SKM-1 (cell line): ENCODE measurements at regions not wholly inside any gene's neighbourhood (a gene's known extent, or its start where the extent isn't known, plus 50 kb on each side); places are given as distances from the start of the nearest gene placed in this dataset.

ENCODE experiments used
- DNase-seq: peaks from one replicate; lab custom pipeline; 2025; ENCODE audit not compliant: unreplicated experiment; lab: John Stamatoyannopoulos, UW

GRCh38 chr2:18325118-18325517, 235.3 kb downstream of the RDH14 start:
- no peak for DNase-seq

GRCh38 chr2:18319987-18320386, 240.5 kb downstream of the RDH14 start:
- no peak for DNase-seq

DNA sequence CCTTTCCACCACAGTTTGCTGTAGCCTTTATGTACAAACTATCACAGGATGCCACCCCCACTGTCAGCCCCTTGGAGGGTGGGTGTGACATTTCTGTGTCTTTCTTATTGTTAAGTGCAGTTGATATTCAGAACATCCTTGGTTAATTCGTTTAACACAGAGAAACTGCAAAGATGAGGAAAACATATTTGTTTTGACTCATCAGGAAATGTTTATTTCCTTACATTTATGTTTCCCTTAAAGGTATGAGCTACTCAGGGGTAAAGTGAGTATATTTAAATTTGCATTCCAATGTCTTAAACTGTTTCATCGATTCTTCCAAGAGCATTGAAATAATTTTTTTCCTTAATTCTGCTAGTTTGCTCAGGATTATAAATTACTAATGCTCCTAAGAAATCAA, 243.4 kb downstream of the RDH14 start:
- DNase-seq: no peak

DNA sequence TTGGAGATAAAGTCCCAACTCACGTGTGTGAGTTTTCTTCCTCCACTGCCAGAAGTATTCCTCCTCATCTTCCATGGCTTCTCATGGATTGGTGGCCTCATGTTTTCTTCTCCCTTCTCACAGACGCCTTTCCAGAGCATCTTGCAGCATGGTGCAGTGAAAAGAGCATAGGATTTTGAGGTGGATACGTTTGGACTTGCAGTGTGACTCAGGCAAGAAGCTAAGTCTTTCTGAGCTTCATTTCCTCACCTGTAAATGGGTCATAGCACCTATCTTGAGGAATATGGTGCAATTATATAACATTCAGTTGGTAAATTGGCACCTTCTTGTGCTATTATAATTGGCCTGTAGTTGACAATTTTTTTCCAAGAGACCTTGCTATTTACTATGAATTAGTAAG, 247.6 kb downstream of the RDH14 start:
- no peak for DNase-seq

- DNase-seq: no peak
These were observed 248.8 kb downstream of the RDH14 start for GRCh38 chr2:18311420-18312195.

GRCh38 chr2:18309627-18310026, 250.8 kb downstream of the RDH14 start:
- DNase-seq: no peak

DNA sequence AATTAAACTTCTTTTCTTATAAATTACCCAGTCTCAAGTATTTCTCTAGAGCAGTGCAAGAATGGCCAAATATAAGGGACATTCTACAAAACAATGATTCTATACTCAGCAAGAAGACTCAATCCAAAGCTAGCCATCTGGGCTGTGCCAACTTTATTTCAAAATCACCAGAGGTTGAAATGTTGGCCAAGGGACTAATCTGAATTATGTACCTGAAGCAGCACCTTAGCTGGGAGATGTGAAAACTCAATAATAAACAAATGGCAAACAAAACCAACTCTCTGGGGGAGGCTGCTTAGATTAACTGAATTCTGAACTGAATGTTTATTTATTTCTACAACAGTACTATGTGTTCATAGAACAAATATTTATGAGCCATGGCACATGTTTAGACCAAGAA, 251.3 kb downstream of the RDH14 start:
- no peak for DNase-seq

GRCh38 chr2:18304849-18305248, 255.6 kb downstream of the RDH14 start:
- DNase-seq: no peak

DNA sequence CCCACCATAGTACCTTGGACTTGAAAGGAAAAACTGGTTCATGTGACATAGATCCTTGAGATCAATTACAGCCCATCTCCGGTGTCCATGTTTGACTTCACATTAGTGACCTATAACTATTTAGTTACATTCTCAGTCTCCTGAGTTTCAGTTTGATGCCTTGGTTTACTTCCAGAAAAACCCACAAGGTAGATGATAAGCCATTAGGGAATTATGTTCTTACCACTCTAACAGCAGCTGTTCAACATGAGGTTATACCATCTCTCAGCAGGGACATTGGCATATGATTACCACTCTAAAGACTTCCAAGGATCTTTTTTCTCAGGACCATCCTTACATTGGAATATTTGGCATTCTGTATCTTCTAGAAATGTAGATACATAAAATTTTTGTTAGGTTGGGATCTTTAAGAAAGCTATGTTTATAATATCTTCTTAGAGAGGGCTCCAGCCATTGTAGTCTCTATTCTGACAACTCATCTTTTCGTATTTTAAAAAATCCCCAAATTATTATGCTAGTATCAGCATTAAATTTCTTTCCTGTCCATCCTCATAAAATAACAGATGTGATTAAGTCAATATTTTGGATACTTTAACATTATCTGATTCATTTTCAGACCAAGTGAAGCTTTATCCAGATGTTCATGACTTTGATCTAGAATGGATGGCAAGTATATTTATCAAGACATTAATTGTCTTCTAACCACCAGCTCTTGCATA, 258.9 kb downstream of the RDH14 start:
- no peak for DNase-seq

GRCh38 chr2:18299423-18300212, 260.8 kb downstream of the RDH14 start:
- no peak for DNase-seq

DNA sequence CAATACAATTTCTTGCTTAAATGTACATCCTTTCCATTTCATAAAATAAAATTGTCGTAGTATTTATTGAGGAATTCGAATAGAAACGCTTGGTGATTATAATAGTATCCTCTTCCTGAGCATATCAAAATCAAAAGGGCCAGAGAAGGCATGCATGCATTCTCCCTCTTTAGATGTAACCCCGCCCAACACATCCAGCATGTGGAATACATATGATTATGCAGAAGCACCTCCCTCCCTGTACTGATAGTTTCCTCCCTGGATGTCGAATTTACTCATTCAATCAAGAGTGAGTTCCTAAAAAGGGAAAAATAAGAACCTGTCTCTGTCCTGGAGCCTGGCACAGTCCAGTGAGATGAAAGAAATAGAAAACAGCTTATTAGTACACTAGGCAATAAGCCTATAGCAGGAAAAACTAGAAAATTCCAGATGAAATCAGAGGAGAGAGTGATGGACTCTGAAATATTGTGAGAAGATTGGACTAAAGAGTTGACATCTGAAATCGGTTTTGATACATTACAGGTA, 262.9 kb downstream of the RDH14 start:
- no peak for DNase-seq

GRCh38 chr2:18290386-18290785, 270.1 kb downstream of the RDH14 start:
- DNase-seq: no peak

- DNase-seq: no peak
These were observed 273.6 kb downstream of the RDH14 start for GRCh38 chr2:18286897-18287296.

GRCh38 chr2:18284331-18284730, 276.1 kb downstream of the RDH14 start:
- DNase-seq: no peak

GRCh38 chr2:18282026-18282425, 278.4 kb downstream of the RDH14 start:
- no peak for DNase-seq

DNA sequence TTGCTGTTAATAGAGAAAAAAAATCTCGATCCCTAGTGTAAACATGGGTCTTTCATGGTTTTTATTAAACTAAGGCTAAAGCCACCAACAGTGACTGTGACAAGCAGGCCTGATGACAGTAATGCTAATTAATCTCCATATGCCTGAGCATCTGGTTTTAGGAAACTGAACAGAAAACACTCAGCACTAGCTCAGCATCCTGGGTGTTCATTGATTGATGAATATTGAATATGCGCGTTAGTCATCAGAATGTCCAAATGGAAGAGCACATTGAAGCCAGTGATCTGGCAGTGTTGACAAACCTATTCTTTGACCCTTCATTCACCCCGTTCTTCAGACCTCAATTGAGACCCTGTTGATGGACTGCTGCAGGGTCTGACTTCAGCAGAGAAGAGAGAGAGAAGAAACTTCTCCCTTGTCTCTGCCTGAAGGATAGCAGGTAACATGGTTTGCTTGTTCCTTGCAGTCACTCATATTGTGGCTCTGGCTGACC, 283.8 kb downstream of the RDH14 start:
- no peak for DNase-seq

GRCh38 chr2:18273205-18273604, 287.2 kb downstream of the RDH14 start:
- DNase-seq: no peak

DNA sequence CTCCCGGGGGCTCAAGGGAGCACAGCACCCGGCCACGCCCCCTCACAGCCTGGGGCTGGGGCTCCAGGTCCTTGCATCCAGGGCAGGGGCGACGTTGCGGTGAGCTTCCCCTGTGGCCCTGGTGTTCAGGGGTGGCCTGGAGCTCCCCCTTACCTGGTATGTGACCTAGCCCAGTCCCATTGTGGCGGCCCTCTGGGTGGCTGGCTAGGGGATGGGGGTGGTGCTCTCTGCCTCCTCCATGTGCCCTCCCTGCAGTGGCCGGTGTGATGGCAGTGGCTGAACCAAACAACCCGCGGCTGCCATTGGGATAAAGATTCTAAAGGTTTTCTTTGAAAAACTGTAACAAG, 288.3 kb downstream of the RDH14 start:
- no peak for DNase-seq

DNA sequence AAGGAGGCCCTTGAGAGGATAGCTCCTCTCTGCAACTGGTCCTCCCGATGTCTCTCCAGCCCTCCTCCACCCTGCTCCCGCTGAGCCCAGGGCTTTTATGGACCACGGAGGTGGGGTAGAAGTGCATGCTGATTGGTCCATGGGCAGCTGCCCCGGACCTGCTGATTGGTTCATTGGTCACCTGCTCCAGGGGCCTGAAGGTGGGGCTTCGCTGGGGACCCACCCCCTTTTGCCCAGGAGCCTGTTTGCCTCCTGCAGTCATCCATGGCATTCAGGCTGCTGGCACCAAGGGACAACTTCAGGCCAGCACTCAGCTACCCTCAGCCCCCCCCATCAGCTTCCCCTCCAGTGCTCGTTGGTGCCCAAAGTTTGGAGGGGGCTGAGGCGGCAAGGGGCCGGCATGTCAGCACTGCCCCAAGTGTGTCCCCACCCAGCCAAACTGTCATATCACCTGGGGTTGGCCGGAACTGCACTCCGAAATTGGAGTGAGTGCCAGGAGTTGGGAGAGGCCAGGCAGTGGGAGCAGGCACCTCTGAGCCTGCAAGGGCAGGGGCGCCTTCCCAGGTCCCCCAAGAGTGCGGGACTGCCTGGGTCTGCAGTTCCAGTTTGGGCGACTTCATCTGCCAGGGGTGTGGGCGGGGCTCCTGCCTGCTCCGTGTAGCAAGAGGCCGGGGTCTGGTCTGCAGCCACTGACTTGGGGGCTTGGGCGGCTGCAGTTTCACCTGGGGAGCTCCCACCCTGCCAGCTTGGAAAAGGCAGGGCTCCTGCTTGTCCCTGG, 288.9 kb downstream of the RDH14 start:
- DNase-seq: no peak

GRCh38 chr2:18268400-18268799, 292.1 kb downstream of the RDH14 start:
- DNase-seq: no peak

GRCh38 chr2:18267501-18267900, 293.0 kb downstream of the RDH14 start:
- no peak for DNase-seq
